Mammary epithelial cell (primary cell): ENCODE measurements at regions not wholly inside any gene's neighbourhood (a gene's known extent, or its start where the extent isn't known, plus 50 kb on each side); places are given as distances from the start of the nearest gene placed in this dataset.

Source experiments
- EZH2 ChIP-seq: IDR thresholded peaks from 2 replicates; pipeline ENCODE4 v1.6.1; 2012; ENCODE audit warnings: low read length, inconsistent platforms, borderline replicate concordance
- TF ChIP-seq, protein P1 (sequence below), 2 donors: IDR thresholded peaks in 1 of 2; conservative IDR thresholded peaks in 1 of 2; 2 replicates each; pipeline ENCODE4 v1.5.1; 2011 to 2012; ENCODE audit warnings: inconsistent platforms in 2 of 2, low read length in 2 of 2, mild to moderate bottlenecking in 2 of 2, control low read depth in 1 of 2, low read depth in 1 of 2; ENCODE audit not compliant: insufficient read depth in 1 of 2; ENCODE audit errors: extremely low read depth in 1 of 2

DNA sequence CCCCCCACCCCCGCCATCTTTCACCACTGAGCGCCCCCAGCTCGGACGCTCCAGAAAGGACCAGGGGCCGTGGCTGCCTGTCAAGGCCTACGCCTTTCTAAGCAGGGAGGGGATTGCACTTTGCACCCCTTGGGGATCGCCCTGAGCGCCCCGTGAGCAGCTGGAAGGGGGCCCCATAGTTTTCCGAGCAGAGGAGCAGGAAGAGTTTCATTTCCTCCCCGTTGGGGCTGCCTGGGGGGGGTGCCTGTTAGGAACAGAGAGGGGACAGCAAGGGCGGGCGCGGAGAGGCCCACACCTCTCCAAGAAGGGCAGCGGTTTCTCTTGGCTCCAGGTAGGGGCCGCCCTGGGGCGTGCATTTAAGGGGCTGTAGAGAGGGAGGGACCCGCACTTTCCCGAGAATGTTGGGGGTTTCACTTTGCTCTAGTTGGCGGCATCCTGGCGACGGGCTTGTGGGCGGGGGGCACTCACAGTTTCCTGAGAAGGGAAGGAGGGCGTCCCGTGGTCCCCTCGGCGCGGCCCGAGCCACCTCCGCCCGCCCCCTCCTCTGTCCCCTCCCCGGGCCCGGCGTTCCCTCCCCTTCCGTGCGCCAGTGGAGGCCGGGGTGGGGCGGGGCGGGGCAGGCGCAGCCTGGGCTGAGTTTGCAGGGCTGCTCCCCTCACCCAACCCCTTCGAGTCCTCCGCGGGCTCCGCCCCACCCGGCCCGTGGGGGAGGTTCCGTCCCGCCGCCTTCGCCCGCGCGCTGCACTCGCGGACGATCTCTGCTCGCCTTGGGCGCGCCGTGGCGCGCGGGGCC lies 82.3 kb upstream of the CD99 start:
- TF ChIP-seq, protein P1, sequence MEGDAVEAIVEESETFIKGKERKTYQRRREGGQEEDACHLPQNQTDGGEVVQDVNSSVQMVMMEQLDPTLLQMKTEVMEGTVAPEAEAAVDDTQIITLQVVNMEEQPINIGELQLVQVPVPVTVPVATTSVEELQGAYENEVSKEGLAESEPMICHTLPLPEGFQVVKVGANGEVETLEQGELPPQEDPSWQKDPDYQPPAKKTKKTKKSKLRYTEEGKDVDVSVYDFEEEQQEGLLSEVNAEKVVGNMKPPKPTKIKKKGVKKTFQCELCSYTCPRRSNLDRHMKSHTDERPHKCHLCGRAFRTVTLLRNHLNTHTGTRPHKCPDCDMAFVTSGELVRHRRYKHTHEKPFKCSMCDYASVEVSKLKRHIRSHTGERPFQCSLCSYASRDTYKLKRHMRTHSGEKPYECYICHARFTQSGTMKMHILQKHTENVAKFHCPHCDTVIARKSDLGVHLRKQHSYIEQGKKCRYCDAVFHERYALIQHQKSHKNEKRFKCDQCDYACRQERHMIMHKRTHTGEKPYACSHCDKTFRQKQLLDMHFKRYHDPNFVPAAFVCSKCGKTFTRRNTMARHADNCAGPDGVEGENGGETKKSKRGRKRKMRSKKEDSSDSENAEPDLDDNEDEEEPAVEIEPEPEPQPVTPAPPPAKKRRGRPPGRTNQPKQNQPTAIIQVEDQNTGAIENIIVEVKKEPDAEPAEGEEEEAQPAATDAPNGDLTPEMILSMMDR (conservative IDR thresholded peaks at IDR 0.05 in 1 of 2, IDR thresholded peaks at IDR 0.05 in 1 of 2; ENCODE audit: extremely low read depth in 1 of 2, insufficient read depth in 1 of 2, low read depth in 1 of 2, low read length in 2 of 2): no peak
- TF ChIP-seq EZH2: no peak
